ENCODE measurements at regions not wholly inside any gene's neighbourhood (a gene's known extent, or its start where the extent isn't known, plus 50 kb on each side); places are given as distances from the start of the nearest gene placed in this dataset.

DNA sequence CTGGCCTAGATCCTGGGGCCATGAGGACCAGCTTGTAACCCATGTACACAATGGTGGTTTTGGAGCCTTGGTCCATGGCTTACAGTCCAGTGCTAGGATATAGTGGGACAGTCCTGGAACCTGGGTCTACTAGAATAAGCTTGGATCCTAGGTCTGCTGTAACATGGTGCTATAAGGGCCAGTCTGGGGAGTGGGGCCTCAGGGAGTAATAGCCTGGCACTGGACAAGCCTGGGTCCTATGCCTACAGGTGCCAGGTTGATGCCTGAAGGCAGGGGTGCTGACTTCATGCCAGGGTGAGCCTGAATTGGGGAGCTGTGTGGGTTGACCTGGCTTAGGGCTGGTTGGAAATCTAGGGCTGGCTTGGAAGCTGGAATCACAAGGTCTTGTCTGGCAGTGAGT, 756.3 kb upstream of the ADGRL3 start:
- no peaks in the 10 kb centered on the region for H3K36me3 ChIP-seq (replicated peaks in 1 of 2)
- DNase-seq = no peak
- H3K4me3 ChIP-seq = no peak overlapping the region
- H3K27ac ChIP-seq = no peak overlapping the region
- H3K9me3 ChIP-seq (replicated peaks in 1 of 3) = no peaks in the 10 kb centered on the region
- intact Hi-C loops (cut with DNase I) = no loop called here
- H3K4me1 ChIP-seq (replicated peaks in 1 of 2) = no peaks in the 10 kb centered on the region
- no peaks in the 10 kb centered on the region for H3K27me3 ChIP-seq
- TF ChIP-seq POLR2A (IDR thresholded peaks at IDR 0.05) = no peak
- TF ChIP-seq, protein P1, sequence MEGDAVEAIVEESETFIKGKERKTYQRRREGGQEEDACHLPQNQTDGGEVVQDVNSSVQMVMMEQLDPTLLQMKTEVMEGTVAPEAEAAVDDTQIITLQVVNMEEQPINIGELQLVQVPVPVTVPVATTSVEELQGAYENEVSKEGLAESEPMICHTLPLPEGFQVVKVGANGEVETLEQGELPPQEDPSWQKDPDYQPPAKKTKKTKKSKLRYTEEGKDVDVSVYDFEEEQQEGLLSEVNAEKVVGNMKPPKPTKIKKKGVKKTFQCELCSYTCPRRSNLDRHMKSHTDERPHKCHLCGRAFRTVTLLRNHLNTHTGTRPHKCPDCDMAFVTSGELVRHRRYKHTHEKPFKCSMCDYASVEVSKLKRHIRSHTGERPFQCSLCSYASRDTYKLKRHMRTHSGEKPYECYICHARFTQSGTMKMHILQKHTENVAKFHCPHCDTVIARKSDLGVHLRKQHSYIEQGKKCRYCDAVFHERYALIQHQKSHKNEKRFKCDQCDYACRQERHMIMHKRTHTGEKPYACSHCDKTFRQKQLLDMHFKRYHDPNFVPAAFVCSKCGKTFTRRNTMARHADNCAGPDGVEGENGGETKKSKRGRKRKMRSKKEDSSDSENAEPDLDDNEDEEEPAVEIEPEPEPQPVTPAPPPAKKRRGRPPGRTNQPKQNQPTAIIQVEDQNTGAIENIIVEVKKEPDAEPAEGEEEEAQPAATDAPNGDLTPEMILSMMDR (IDR thresholded peaks at IDR 0.05) = no peak

GRCh38 chr4:60450054-60450453, 750.1 kb upstream of the ADGRL3 start:
- TF ChIP-seq, protein P1 (IDR thresholded peaks at IDR 0.05) = no peak
- no peak for TF ChIP-seq POLR2A (IDR thresholded peaks at IDR 0.05)
- no peaks in the 10 kb centered on the region for H3K27me3 ChIP-seq
- no peaks in the 10 kb centered on the region for H3K9me3 ChIP-seq (replicated peaks in 1 of 3)
- WGBS, 4 donors = 79 to 94% (median 88%) methylated on average over 1 of the region's 1 CpG
- no peaks in the 10 kb centered on the region for H3K4me1 ChIP-seq (replicated peaks in 1 of 2)
- DNase-seq = no peak
- H3K4me3 ChIP-seq = no peak overlapping the region
- intact Hi-C loops (cut with DNase I) = no loop called here
- H3K27ac ChIP-seq = no peak overlapping the region
- H3K36me3 ChIP-seq (replicated peaks in 1 of 2) = no peaks in the 10 kb centered on the region

- H3K9me3 ChIP-seq (replicated peaks in 1 of 3) = no peaks in the 10 kb centered on the region
- TF ChIP-seq, protein P1 (IDR thresholded peaks at IDR 0.05) = no peak
- no peak for TF ChIP-seq POLR2A (IDR thresholded peaks at IDR 0.05)
- intact Hi-C loops (cut with DNase I) = no loop called here
- H3K27ac ChIP-seq = no peak overlapping the region
- H3K4me1 ChIP-seq (replicated peaks in 1 of 2) = no peaks in the 10 kb centered on the region
- no peaks in the 10 kb centered on the region for H3K36me3 ChIP-seq (replicated peaks in 1 of 2)
- H3K4me3 ChIP-seq = no peak overlapping the region
- H3K27me3 ChIP-seq = no peaks in the 10 kb centered on the region
- DNase-seq = no peak
Observed at GRCh38 chr4:60452266-60452665, 747.9 kb upstream of the ADGRL3 start.

DNA sequence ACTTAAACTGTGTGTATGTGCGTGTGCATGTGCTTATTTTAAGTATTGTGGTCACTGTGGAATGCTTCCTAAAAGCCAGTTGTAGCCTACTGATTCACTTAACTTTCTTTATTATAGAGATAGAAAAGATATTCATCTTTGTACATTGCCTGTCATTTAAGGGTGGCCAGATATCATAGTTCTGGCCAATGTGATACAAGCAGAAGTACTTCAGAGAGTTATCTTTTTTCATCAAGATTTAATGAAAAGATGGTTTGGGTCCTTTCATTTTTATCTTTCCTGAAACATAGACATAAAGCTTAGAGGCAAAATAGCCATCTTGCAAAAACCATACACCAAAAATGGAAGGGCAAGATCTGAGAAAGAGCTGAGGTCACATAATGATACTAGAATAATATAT, 744.7 kb upstream of the ADGRL3 start:
- H3K36me3 ChIP-seq (replicated peaks in 1 of 2) = no peaks in the 10 kb centered on the region
- H3K4me3 ChIP-seq = no peak overlapping the region
- intact Hi-C loops (cut with DNase I) = no loop called here
- no peaks in the 10 kb centered on the region for H3K4me1 ChIP-seq (replicated peaks in 1 of 2)
- no peak for DNase-seq
- H3K27me3 ChIP-seq = no peaks in the 10 kb centered on the region
- 88 to 95% (median 93%) methylated on average over 1 of the region's 1 CpG for WGBS, 4 donors
- H3K27ac ChIP-seq = no peak overlapping the region
- H3K9me3 ChIP-seq (replicated peaks in 1 of 3) = no peaks in the 10 kb centered on the region
- TF ChIP-seq POLR2A (IDR thresholded peaks at IDR 0.05) = no peak
- TF ChIP-seq, protein P1 (IDR thresholded peaks at IDR 0.05) = no peak
